ENCODE measurements at regions not wholly inside any gene's neighbourhood (a gene's known extent, or its start where the extent isn't known, plus 50 kb on each side); places are given as distances from the start of the nearest gene placed in this dataset.

DNA sequence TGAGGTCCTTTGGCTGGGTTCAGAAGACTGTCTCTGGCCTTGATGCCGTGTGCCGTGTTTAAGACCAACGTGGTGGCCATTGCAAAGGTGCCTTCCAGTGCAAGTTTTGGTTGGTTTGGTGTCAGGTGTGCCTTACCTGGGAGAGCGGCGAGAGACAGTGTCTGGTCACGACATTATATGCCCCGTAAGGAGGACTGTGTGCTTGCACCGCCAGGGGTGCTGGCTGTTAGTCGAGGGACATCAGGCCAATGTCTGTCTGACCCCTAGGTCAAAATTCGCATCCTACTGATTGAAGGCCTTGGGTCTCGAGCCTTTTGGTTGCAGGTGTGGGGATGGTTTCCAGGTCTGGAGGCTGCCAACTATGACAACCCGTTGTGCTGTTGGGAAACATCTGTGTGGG lies 111.9 kb downstream of the SNRPN start:
- intact Hi-C loops (cut with micrococcal nuclease), result no loop called here
- Histone ChIP-seq H4K20me1 (ENCODE audit: insufficient read depth, low read length) (no peaks in the 10 kb centered on the region), H3K9ac (ENCODE audit: low read depth, low read length) (no peak overlapping the region), H3K18ac (ENCODE audit: low read depth, low read length) (no peak overlapping the region), H3K9me1 (ENCODE audit: insufficient read depth, low read length) (no peaks in the 10 kb centered on the region), H2BK20ac (ENCODE audit: low read depth, low read length) (no peak overlapping the region), H3K56ac (ENCODE audit: extremely low read depth, insufficient read depth, low read length) (no peak overlapping the region), H4K8ac (ENCODE audit: low read depth in 2 of 2, low read length in 2 of 2) (no peak overlapping the region), H4K5ac (ENCODE audit: low read depth, low read length) (no peak overlapping the region), H3K4me2 (ENCODE audit: low read depth, low read length) (no peak overlapping the region), H3K36me3 (ENCODE audit: control insufficient read depth, insufficient read depth, low read length) (peaks cover 100% of the 10 kb centered on the region), H3K4ac (ENCODE audit: low read depth, low read length) (no peak overlapping the region), H3K4me1 (ENCODE audit: control insufficient read depth, insufficient read depth, low read length) (no peaks in the 10 kb centered on the region), H3K79me1 (ENCODE audit: low read depth in 1 of 2, low read length in 2 of 2) (no peaks in the 10 kb centered on the region; a peak in 1 of 4 replicates), H4K91ac (ENCODE audit: insufficient read depth, low read depth, low read length) (no peak overlapping the region), H2AFZ (replicated peaks; ENCODE audit: low read length, poor library complexity) (no peak overlapping the region), H3K23ac (ENCODE audit: low read depth, low read length) (no peak overlapping the region), H2BK5ac (ENCODE audit: low read depth, low read length, poor library complexity, severe bottlenecking) (no peak overlapping the region), H3K9me3 (ENCODE audit: control insufficient read depth, insufficient read depth, low read length) (peaks cover 100% of the 10 kb centered on the region), H2BK15ac (ENCODE audit: low read depth, low read length) (no peak overlapping the region), H2BK120ac (ENCODE audit: low read depth, low read length) (no peak overlapping the region), H2AK5ac (ENCODE audit: low read depth, low read length) (no peak overlapping the region), H3K4me3 (ENCODE audit: insufficient read depth, low read depth, low read length) (no peak overlapping the region), H2AK9ac (replicated peaks; ENCODE audit: low read depth, low read length, poor library complexity) (no peak overlapping the region), H3K14ac (replicated peaks; ENCODE audit: low read depth, low read length) (no peak overlapping the region), H3K27me3 (ENCODE audit: control insufficient read depth, insufficient read depth, low read length) (no peaks in the 10 kb centered on the region), H3K27ac (ENCODE audit: insufficient read depth, low read length) (no peak overlapping the region)
- 79% methylated on average over 5 of the region's 12 CpGs; no CpG with 5 or more reads in 1 of the 2 experiments for whole genome bisulfite sequencing, 2 experiments (ENCODE audit: extremely low coverage in 2 of 2, insufficient read length in 1 of 2)
- in situ Hi-C loops (cut with MboI; ENCODE audit: low sequenced_read_pairs), result no loop called here
- CTCF ChIA-PET, result no interaction called here
- no peak for ATAC-seq (ENCODE audit: low read depth)
- POLR2A ChIA-PET (ENCODE audit: unreplicated experiment), result no interaction called here
- no peak for DNase-seq
- BruUV-seq (replicated peaks), result no TSS peak
- dilution Hi-C loops (cut with HindIII; ENCODE audit: low sequenced_read_pairs, unreplicated experiment), result no loop called here
- TF ChIP-seq, protein P1, sequence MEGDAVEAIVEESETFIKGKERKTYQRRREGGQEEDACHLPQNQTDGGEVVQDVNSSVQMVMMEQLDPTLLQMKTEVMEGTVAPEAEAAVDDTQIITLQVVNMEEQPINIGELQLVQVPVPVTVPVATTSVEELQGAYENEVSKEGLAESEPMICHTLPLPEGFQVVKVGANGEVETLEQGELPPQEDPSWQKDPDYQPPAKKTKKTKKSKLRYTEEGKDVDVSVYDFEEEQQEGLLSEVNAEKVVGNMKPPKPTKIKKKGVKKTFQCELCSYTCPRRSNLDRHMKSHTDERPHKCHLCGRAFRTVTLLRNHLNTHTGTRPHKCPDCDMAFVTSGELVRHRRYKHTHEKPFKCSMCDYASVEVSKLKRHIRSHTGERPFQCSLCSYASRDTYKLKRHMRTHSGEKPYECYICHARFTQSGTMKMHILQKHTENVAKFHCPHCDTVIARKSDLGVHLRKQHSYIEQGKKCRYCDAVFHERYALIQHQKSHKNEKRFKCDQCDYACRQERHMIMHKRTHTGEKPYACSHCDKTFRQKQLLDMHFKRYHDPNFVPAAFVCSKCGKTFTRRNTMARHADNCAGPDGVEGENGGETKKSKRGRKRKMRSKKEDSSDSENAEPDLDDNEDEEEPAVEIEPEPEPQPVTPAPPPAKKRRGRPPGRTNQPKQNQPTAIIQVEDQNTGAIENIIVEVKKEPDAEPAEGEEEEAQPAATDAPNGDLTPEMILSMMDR (conservative IDR thresholded peaks at IDR 0.05; ENCODE audit: low read depth, low read length), result no peak
- TF ChIP-seq MAFK (IDR thresholded peaks at IDR 0.05; ENCODE audit: low read depth, low read length), result no peak
- no peak for TF ChIP-seq NFE2L2 (IDR thresholded peaks at IDR 0.05; ENCODE audit: low read depth, low read length)
- no peak for TF ChIP-seq FOS (IDR thresholded peaks at IDR 0.05; ENCODE audit: low read depth, low read length)
- TF ChIP-seq CHD1 (IDR thresholded peaks at IDR 0.05; ENCODE audit: low read depth, low read length), result no peak
- no peak for TF ChIP-seq MAZ (IDR thresholded peaks at IDR 0.05; ENCODE audit: borderline replicate concordance, low read depth, low read length)
- no peak for TF ChIP-seq MXI1 (IDR thresholded peaks at IDR 0.05; ENCODE audit: borderline replicate concordance, low read depth, low read length)
- no peak for TF ChIP-seq BHLHE40 (IDR thresholded peaks at IDR 0.05; ENCODE audit: low read depth, low read length)
- no peak for TF ChIP-seq POLR2A (IDR thresholded peaks at IDR 0.05; ENCODE audit: low read depth, low read length)
- no peak for TF ChIP-seq USF2 (IDR thresholded peaks at IDR 0.05; ENCODE audit: low read depth, low read length)
- TF ChIP-seq CEBPB (IDR thresholded peaks at IDR 0.05; ENCODE audit: low read depth, low read length), result no peak
- no peak for TF ChIP-seq SMC3 (IDR thresholded peaks at IDR 0.05; ENCODE audit: low read depth, low read length)
- no peak for TF ChIP-seq RFX5 (IDR thresholded peaks at IDR 0.05; ENCODE audit: low read depth, low read length)
- TF ChIP-seq RCOR1 (IDR thresholded peaks at IDR 0.05; ENCODE audit: insufficient replicate concordance, low read length), result no peak
- no peak for TF ChIP-seq RAD21 (IDR thresholded peaks at IDR 0.05; ENCODE audit: low read length)
- TF ChIP-seq ELK1 (IDR thresholded peaks at IDR 0.05; ENCODE audit: borderline replicate concordance, low read depth, low read length), result no peak
